HCT116 (cell line): ENCODE measurements at regions not wholly inside any gene's neighbourhood (a gene's known extent, or its start where the extent isn't known, plus 50 kb on each side); places are given as distances from the start of the nearest gene placed in this dataset.

Source experiments
- ATAC-seq: fragments of 200-7000 bp; cut with Tn5 transposase; 2 replicates; pipeline ENCODE4 v1.9.1; 2020; ENCODE audit warnings: mild to moderate bottlenecking, moderate library complexity
- BruUV-seq: library from RNA; stranded (reverse); fragments of 400-500 nt; replicated peaks from 2 replicates; lab custom pipeline; 2021; lab: Mats Ljungman, UMichigan
- CTCF ChIA-PET: fragments of 300-600 bp; sonication (Branson Sonifier 250); formaldehyde crosslinking; loops from one replicate; lab custom pipeline; 2021; ENCODE audit warnings: antibody characterized with exemption; lab: Charles Lee
- POLR2A ChIA-PET: fragments of 300-600, 350-600 bp; sonication (Branson Sonifier 250); formaldehyde crosslinking; loops from one replicate; lab custom pipeline; 2021; ENCODE audit warnings: antibody characterized with exemption; lab: Charles Lee
- RAD21 ChIA-PET, 2 experiments: fragments of 300-600 bp; sonication (Branson Sonifier 250); formaldehyde crosslinking; loops; one replicate each; lab custom pipeline; 2023; ENCODE audit warnings: low total read pairs in 2 of 2; ENCODE audit not compliant: uncharacterized antibody in 2 of 2, unreplicated experiment in 2 of 2, low non-redundant PET in 1 of 2; lab: Charles Lee
- DNase-seq: peaks from one replicate; pipeline ENCODE4 v3.0.0-alpha.2; 2010; ENCODE audit warnings: low read depth, low spot score
- H2AFZ ChIP-seq: fragments of 200-600 bp; shearing (Covaris generic), sonication (generic); 2 replicates; pipeline ENCODE4 v1.6.1; 2017; ENCODE audit warnings: low read depth, mixed run types, mixed read lengths, antibody characterized with exemption, low read length; ENCODE audit not compliant: poor library complexity, severe bottlenecking
- H3K27ac ChIP-seq: 2 replicates; pipeline ENCODE4 v1.5.1; 2012; ENCODE audit warnings: low read depth, low read length
- H3K27me3 ChIP-seq: fragments of 200-600 bp; sonication (generic); 2 replicates; pipeline ENCODE4 v1.6.1; 2016; ENCODE audit warnings: mixed run types, low read length, mixed read lengths; ENCODE audit not compliant: insufficient read depth
- H3K36me3 ChIP-seq, 2 experiments: fragments of 200-500 bp in 1 of 2; fragments of 200-600 bp in 1 of 2; sonication (Bioruptor generic) in 1 of 2; sonication (generic) in 1 of 2; 2 replicates each; pipeline versions ENCODE4 v1.5.1 to v1.6.1; 2014 to 2016; ENCODE audit warnings: low read length in 2 of 2, inconsistent platforms in 1 of 2, mixed read lengths in 1 of 2, mixed run types in 1 of 2; ENCODE audit not compliant: insufficient read depth in 2 of 2, control insufficient read depth in 1 of 2
- H3K4me1 ChIP-seq, 2 experiments: fragments of 200-600 bp in 1 of 2; sonication (generic) in 1 of 2; 2 replicates each; pipeline versions ENCODE4 v1.5.1 to v1.6.1; 2012 to 2017; ENCODE audit warnings: low read length in 2 of 2, inconsistent platforms in 1 of 2, mild to moderate bottlenecking in 1 of 2, mixed read lengths in 1 of 2, mixed run types in 1 of 2, moderate library complexity in 1 of 2; ENCODE audit not compliant: insufficient read depth in 2 of 2, control insufficient read depth in 1 of 2
- H3K4me2 ChIP-seq: fragments of 200-600 bp; sonication (generic); 2 replicates; pipeline ENCODE4 v1.6.1; 2017; ENCODE audit warnings: mixed run types, low read length, mixed read lengths
- H3K4me3 ChIP-seq, 2 experiments: fragments of 200-600 bp in 1 of 2; sonication (generic) in 1 of 2; replicated peaks in 1 of 2; 2 replicates each; pipeline ENCODE4 v1.5.1; 2011 to 2016; ENCODE audit warnings: low read length in 2 of 2, control low read depth in 1 of 2, low read depth in 1 of 2, mild to moderate bottlenecking in 1 of 2, mixed read lengths in 1 of 2, mixed run types in 1 of 2
- H3K79me2 ChIP-seq: fragments of 200-600 bp; sonication (generic); 2 replicates; pipeline ENCODE4 v1.6.1; 2017; ENCODE audit warnings: mild to moderate bottlenecking, mixed run types, low read length, moderate library complexity, mixed read lengths; ENCODE audit not compliant: insufficient read depth
- H3K9ac ChIP-seq: fragments of 200-600 bp; sonication (generic); 2 replicates; pipeline ENCODE4 v1.6.1; 2016; ENCODE audit warnings: low read length, mixed read lengths
- H3K9me2 ChIP-seq: fragments of 200-600 bp; sonication (generic), shearing (Covaris generic); 2 replicates; pipeline ENCODE4 v1.6.1; 2017; ENCODE audit warnings: mixed run types, mild to moderate bottlenecking, moderate library complexity; ENCODE audit not compliant: insufficient read depth
- H3K9me3 ChIP-seq, 2 experiments: fragments of 200-500 bp in 1 of 2; fragments of 200-600 bp in 1 of 2; sonication (Bioruptor generic) in 1 of 2; sonication (generic) in 1 of 2; 2 replicates each; pipeline ENCODE4 v1.6.1; 2014 to 2017; ENCODE audit warnings: low read length in 2 of 2, mixed read lengths in 2 of 2, inconsistent platforms in 1 of 2, low read depth in 1 of 2, mild to moderate bottlenecking in 1 of 2, mixed run types in 1 of 2, moderate library complexity in 1 of 2; ENCODE audit not compliant: control insufficient read depth in 1 of 2, insufficient read depth in 1 of 2
- H4K20me1 ChIP-seq: fragments of 200-600 bp; sonication (generic), shearing (Covaris generic); 2 replicates; pipeline ENCODE4 v1.6.1; 2017; ENCODE audit warnings: mixed run types, mild to moderate bottlenecking, moderate library complexity; ENCODE audit not compliant: insufficient read depth
- ATF3 ChIP-seq: IDR thresholded peaks from 2 replicates; pipeline ENCODE4 v1.6.1; 2012
- CEBPB ChIP-seq: IDR thresholded peaks from 2 replicates; pipeline ENCODE4 v1.6.1; 2012; ENCODE audit warnings: low read depth
- CTCF ChIP-seq, 3 experiments: fragments of 200-600 bp in 1 of 3; sonication (generic) in 1 of 3; IDR thresholded peaks in 2 of 3; conservative IDR thresholded peaks in 1 of 3; 2 replicates each; pipeline ENCODE4 v1.5.1; 2012 to 2017; ENCODE audit warnings: low read depth in 2 of 3, low read length in 2 of 3, antibody characterized with exemption in 1 of 3, borderline replicate concordance in 1 of 3, control low read depth in 1 of 3, mild to moderate bottlenecking in 1 of 3, mixed read lengths in 1 of 3, mixed run types in 1 of 3, moderate library complexity in 1 of 3; ENCODE audit not compliant: insufficient read depth in 1 of 3
- EGR1 ChIP-seq: IDR thresholded peaks from 2 replicates; pipeline ENCODE4 v1.6.1; 2012; ENCODE audit warnings: low read depth
- ELF1 ChIP-seq: IDR thresholded peaks from 2 replicates; pipeline ENCODE4 v1.6.1; 2012; ENCODE audit warnings: low read depth, borderline replicate concordance
- EZH2 ChIP-seq: fragments of 200-600 bp; sonication (generic); IDR thresholded peaks from 2 replicates; pipeline ENCODE4 v1.6.1; 2017; ENCODE audit warnings: antibody characterized with exemption, mixed run types
- FOSL1 ChIP-seq: IDR thresholded peaks from 2 replicates; pipeline ENCODE4 v1.6.1; 2012; ENCODE audit warnings: low read depth
- MAX ChIP-seq: IDR thresholded peaks from 2 replicates; pipeline ENCODE4 v1.6.1; 2012
- POLR2A ChIP-seq: IDR thresholded peaks from 2 replicates; pipeline ENCODE4 v1.7.0; 2011; ENCODE audit warnings: borderline replicate concordance; ENCODE audit not compliant: insufficient read depth, insufficient read length; ENCODE audit errors: extremely low read depth
- POLR2AphosphoS5 ChIP-seq: IDR thresholded peaks from 2 replicates; pipeline ENCODE4 v1.6.1; 2011; ENCODE audit warnings: mild to moderate bottlenecking, low read depth, low read length, moderate library complexity
- SP1 ChIP-seq: IDR thresholded peaks from 2 replicates; pipeline ENCODE4 v1.6.1; 2012; ENCODE audit warnings: low read depth
- SRF ChIP-seq: IDR thresholded peaks from 2 replicates; pipeline ENCODE4 v1.6.1; 2012; ENCODE audit warnings: low read depth
- YY1 ChIP-seq: IDR thresholded peaks from 2 replicates; pipeline ENCODE4 v1.6.1; 2011; ENCODE audit warnings: low read length, low read depth, moderate library complexity, mild to moderate bottlenecking; ENCODE audit not compliant: insufficient replicate concordance; ENCODE audit errors: extremely low read depth
- ZBTB33 ChIP-seq: IDR thresholded peaks from 2 replicates; pipeline ENCODE4 v1.6.1; 2011; ENCODE audit warnings: mild to moderate bottlenecking, low read length, moderate library complexity; ENCODE audit not compliant: insufficient replicate concordance; ENCODE audit errors: extremely low read depth
- ZFX ChIP-seq: fragments of 450-650 bp; IDR thresholded peaks from 2 replicates; pipeline ENCODE4 v1.6.1; 2017
- ZNF274 ChIP-seq: fragments of 200-500 bp; sonication (Bioruptor generic); IDR thresholded peaks from 2 replicates; pipeline ENCODE4 v1.6.1; 2014; ENCODE audit warnings: mild to moderate bottlenecking, low read depth, low read length, inconsistent platforms
- intact Hi-C: fragments of 100-400 bp; cut with micrococcal nuclease; formaldehyde crosslinking; loops from 2 replicates; pipeline ENCODE4 v1.10.0; 2022

- no peak overlapping the region for H3K4me2 ChIP-seq
- H3K27ac ChIP-seq, result no peak overlapping the region
- no peaks in the 10 kb centered on the region for H3K36me3 ChIP-seq
- H3K4me1 ChIP-seq, result no peaks in the 10 kb centered on the region
- ChIA-PET RAD21 (no interaction called here), CTCF (no interaction called here), POLR2A (no interaction called here)
- ATAC-seq, result no peak
- TF ChIP-seq EGR1 (no peak), ATF3 (no peak), FOSL1 (no peak), ZNF274 (no peak), CEBPB (no peak), MAX (no peak), SP1 (no peak), POLR2AphosphoS5 (no peak), SRF (no peak), POLR2A (no peak), YY1 (no peak), ZFX (no peak), EZH2 (no peak), CTCF (IDR thresholded peaks at IDR 0.05 in 2 of 3, conservative IDR thresholded peaks at IDR 0.05 in 1 of 3; ENCODE audit: borderline replicate concordance in 1 of 3, insufficient read depth in 1 of 3, low read depth in 2 of 3, low read length in 2 of 3) (no peak), ELF1 (no peak), ZBTB33 (no peak)
- no peaks in the 10 kb centered on the region for H3K27me3 ChIP-seq
- H4K20me1 ChIP-seq, result no peaks in the 10 kb centered on the region
- intact Hi-C loops, result no loop called here
- BruUV-seq, result no TSS peak
- no peak overlapping the region for H3K4me3 ChIP-seq
- H3K79me2 ChIP-seq, result no peaks in the 10 kb centered on the region
- no peaks in the 10 kb centered on the region for H3K9me2 ChIP-seq
- peaks cover 0 to 4% of the 10 kb centered on the region in 2 experiments; a peak in 1 of 4 replicates for H3K9me3 ChIP-seq
- no peak for DNase-seq
- no peak overlapping the region for H3K9ac ChIP-seq
- H2AFZ ChIP-seq, result no peak overlapping the region
Observed at GRCh38 chr11:33438301-33438700, 181.1 kb downstream of the HIPK3 start.
